ENCODE measurements at regions not wholly inside any gene's neighbourhood (a gene's known extent, or its start where the extent isn't known, plus 50 kb on each side); places are given as distances from the start of the nearest gene placed in this dataset.

DNA sequence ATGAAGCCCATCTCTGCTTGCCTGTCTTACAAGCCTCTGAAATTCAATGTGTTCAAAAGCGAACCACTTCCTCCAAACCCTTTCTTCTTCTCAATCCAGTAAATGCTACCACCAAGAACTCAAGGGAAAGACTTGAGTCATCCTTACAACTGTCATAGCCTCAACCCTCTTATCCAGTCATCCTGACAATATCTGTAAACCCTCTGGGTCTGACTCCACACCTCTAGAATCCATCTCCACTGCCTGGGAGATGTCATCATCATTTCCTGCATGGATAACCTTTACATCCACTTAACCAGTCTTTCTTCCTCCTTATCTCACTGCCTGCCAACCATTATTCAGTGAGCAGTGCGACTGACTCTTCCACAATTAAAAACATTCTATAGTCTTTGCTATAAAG lies 441.1 kb downstream of the SETD4 start:
- TF ChIP-seq MYC (IDR thresholded peaks at IDR 0.05; ENCODE audit: low read depth, low read length) (no peak), CTCF (IDR thresholded peaks at IDR 0.05; ENCODE audit: extremely low read depth in 1 of 2, insufficient read depth in 1 of 2, low read depth in 1 of 2, low read length in 2 of 2) (no peak), POLR2A (IDR thresholded peaks at IDR 0.05; ENCODE audit: low read depth, low read length) (no peak)

All from endothelial cell of umbilical vein (primary cell).